GM19452 (cell line): ENCODE measurements at regions not wholly inside any gene's neighbourhood (a gene's known extent, or its start where the extent isn't known, plus 50 kb on each side); places are given as distances from the start of the nearest gene placed in this dataset.
A peak's percentile ranks its signal among the peaks of the same experiment; 100 is the strongest.

ENCODE experiments used
- ATAC-seq: cut with Tn5 transposase; IDR thresholded peaks from one replicate; pipeline ENCODE4 v1.9.1; 2021; ENCODE audit not compliant: unreplicated experiment

DNA sequence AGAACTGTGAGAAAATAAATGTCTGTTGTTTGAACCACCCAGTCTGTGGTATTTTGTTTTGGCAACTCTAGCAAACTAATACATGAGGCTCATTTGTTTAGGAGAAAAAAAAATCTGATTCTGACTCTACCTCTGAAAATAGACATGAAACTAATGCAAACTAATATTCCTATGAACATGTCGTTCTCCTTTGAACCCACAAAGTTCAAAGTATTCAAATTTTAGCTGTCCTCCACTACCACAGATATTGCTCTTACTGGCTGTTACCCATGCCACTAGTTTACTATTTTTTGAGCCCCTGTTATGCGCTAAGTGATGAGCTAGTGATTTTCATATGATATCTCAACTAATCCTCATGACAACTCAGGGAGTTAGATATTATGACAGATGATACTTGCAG is 58.8 kb upstream of the ZNF804B start:
- ATAC-seq = no peak

DNA sequence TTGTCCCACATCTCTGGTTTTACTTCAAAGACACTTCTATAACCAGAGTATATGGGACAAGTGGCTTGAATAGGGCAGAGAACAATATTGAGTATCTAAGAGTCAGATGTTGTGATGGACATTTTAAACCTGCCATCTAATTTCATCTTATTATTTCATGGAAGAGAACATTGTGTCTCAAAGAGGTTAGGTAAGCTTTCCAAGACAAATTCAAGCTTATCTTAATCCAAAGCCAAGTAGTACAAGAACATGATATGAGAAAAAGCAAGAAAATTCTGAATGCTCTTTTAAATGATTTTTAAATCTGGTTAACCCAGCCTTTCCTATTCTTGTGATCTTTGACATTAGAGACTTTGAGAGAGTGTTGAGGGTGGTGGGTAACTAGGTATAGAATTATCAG is 65.3 kb upstream of the ZNF804B start:
- no peak for ATAC-seq

DNA sequence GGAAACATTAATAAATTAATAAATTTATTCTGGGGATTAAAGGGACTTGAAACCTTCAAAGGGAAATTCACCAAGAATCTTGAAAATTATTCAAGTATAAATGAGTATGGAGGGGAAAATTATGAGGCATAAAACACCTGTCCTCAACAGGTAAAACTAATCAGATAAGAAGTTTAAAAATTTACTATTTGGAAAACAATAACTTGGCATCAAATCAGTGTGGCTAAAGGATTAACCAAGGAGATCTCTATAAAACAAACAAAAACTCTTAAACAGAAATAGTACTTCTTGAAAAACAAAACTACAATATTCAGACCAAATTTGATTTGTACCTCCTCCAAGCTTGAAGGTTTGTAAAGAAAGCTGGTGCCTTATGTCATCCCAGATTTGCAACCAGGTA is 66.4 kb upstream of the ZNF804B start:
- ATAC-seq = no peak

GRCh38 chr7:88692493-88692892 is 67.0 kb upstream of the ZNF804B start:
- no peak for ATAC-seq

DNA sequence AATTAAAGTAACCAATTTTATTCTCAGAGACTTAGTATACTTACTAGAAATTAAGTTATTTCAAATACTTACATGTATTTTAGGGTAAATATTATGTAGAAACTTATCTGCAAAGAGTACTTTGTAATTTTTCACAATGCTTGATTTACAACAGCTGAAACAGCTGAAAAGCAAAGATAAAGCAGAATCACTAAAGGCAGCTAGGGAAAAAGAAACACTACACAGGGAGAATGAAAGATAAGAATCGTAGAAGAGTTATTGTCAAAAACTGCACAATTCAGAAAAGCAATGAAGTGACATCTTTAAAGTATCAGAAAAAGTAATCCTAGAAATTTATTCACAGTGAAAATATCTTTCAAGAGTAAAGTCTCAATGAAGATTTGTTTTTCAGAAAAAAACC is 69.7 kb upstream of the ZNF804B start:
- no peak for ATAC-seq

GRCh38 chr7:88688222-88688621 is 71.3 kb upstream of the ZNF804B start:
- ATAC-seq = no peak

DNA sequence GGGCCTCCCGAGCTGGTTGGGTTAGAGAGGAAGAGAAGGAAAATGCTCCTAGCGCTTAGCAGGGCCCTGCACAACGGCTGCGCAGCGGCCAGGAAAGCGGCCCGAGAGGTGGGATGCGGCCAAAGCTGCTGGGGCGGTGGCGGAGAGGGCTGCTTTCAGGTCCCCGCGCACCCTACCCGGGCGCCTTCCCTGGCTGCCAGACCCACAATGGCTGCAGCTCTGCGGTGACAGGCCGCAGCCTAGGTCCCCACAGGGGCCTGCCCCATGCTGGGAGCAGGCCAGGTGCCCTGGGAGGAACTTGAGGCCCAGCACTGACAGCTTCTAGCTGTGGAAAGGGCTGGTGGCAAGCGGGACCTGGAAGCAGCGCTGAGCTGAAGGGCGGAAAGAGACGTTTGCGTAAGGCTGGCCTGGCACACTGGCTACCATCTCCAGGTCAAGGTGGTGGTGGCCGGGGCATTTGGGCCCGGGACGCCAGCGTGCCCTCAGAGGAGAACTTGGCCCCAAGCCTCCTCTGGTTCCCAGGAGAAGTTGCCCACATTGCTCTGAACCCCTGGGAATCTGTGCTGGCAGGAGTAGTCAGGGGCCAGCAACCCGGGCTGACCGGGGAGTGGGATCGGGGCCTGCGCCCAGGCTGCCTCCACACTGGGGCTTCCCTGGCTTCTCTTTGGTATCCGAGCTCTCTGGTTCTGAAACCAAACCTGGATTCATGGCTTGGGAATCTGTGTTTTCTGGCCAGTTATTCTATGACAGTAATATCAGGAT is 72.9 kb upstream of the ZNF804B start:
- ATAC-seq = no peak

- no peak for ATAC-seq
These were observed 77.8 kb upstream of the ZNF804B start for GRCh38 chr7:88681682-88682081.

DNA sequence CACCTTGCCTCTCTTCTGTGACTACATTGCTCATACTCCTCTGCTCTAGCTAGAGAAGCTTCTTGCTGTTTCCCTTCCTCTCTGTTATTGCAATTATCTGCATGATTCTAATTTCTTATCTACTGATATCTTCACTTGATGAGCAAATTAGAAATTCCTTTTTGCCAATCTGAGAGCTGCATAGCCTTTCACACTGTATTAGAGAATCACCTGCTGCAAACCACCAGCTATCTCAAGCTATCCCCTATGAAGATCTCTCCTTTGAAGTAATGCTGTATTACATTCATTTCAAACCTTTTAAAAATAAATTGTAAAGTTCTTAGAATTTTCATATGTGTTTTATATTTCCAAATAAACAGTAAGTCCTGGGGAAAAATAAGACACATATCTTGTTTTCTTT is 89.0 kb upstream of the ZNF804B start:
- ATAC-seq = no peak

DNA sequence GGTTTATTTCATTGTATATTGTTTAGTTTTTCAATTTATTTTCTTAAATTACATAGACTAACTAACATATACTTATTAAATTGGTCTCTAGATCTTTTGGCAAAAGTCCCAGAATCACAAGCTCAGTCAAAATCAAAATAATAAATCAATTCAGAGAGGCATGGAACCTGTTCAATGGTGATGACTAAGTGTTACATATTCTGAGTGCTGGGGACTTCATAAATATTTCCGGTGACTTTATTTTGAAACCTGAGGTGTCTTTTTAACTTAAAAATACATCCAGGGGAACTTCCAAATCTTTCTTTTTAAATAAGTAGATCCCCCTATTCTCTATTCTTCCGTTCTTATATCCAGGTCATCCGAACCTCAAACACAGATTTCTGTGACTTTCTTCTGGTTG is 89.6 kb upstream of the ZNF804B start:
- no peak for ATAC-seq

GRCh38 chr7:88668591-88668990 is 90.9 kb upstream of the ZNF804B start:
- ATAC-seq = no peak

DNA sequence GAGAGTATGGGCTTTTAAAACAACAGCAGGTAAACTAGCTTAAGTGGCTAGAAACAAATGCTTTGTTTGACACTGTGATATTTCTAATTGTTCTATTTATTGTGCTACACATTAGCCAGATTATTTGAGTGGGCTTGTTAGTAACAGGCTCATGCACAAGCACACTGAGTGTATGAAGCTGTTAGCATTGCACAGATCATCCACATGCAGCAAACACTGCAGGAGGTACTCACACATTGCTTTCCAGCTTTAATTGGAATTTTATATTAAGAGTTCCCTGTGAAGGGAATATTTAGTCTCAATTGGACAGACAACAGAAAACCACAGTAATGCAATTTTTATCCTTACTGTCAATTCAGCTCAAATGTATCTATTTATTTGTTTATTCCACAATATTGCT is 92.9 kb upstream of the ZNF804B start:
- ATAC-seq = no peak

- ATAC-seq = no peak
These were observed 93.5 kb upstream of the ZNF804B start for GRCh38 chr7:88665892-88666514.

GRCh38 chr7:88664630-88665233 is 94.8 kb upstream of the ZNF804B start:
- ATAC-seq = no peak

GRCh38 chr7:88661921-88662320 is 97.6 kb upstream of the ZNF804B start:
- ATAC-seq = no peak

- ATAC-seq = no peak
These were observed 111.7 kb upstream of the ZNF804B start for GRCh38 chr7:88647825-88648224.

GRCh38 chr7:88638583-88638982 is 120.9 kb upstream of the ZNF804B start:
- no peak for ATAC-seq

DNA sequence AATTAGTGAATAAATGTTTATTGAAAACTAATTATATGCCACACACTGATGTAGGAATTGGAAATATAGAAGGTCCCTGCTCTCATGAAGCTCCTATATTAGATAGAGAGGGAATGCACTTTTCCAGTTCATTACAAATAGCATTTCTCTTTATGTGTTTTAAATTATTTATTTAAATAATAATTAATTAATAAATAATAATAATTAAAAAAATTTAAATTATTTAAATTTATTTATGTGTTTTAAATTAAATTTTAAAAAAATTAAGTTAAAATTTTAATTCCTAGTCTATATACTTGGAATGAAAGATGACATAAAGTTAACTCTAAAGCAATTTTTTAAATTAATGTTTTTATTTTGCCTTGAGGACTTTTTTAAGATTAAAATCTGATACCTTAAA is 121.7 kb upstream of the ZNF804B start:
- no peak for ATAC-seq

GRCh38 chr7:88635149-88635548 is 124.4 kb upstream of the ZNF804B start:
- no peak for ATAC-seq

GRCh38 chr7:88629559-88629958 is 129.9 kb upstream of the ZNF804B start:
- no peak for ATAC-seq

DNA sequence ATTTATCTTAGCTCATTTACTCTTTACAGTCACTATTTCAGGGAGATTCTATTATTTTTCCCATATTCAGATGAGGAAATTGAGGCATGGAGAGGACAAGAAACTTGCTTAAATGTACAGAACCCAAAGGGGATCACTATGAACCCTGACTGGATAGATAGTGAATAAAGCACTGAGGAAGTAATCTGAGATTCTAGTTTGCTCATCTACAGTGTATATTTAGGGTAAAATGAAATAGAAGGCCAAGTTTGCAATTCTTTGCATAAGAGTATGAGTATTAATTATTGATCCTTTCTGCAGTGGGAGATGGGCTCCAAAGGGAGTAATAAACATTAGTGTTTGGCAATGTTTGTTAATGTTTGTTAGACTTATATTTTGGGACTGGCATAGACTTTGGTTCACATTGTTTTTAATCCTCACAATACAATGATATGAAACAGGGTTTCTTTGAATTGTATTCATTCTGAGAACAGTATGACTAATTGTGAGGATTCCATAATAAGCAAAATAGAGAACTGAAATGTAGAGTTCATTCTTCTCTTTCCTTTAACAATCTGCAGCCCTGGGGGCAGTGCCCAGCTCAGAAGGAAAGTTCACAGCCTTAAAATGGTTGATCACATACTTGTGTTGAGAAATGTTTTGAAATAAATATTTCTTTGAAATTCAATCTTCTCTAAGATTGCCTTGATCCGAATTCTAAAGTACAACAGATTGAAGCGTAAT is 131.0 kb upstream of the ZNF804B start:
- ATAC-seq = peak; percentile 99

- no peak for ATAC-seq
These were observed 142.3 kb upstream of the ZNF804B start for GRCh38 chr7:88617185-88617584.
